CD4-positive, alpha-beta T cell (primary cell): ENCODE measurements at regions not wholly inside any gene's neighbourhood (a gene's known extent, or its start where the extent isn't known, plus 50 kb on each side); places are given as distances from the start of the nearest gene placed in this dataset.

ENCODE experiments used
- ATAC-seq: fragments of 200-7000 bp; cut with Tn5 transposase; one replicate; pipeline ENCODE4 v1.10.0; 2022; ENCODE audit warnings: mild to moderate bottlenecking; ENCODE audit not compliant: poor library complexity
- CTCF ChIA-PET: fragments of 350-600 bp; sonication (Branson Sonifier 250); formaldehyde crosslinking; loops from one replicate; lab custom pipeline; 2021; ENCODE audit warnings: antibody characterized with exemption, inconsistent platforms; lab: Charles Lee
- POLR2A ChIA-PET: fragments of 350-600 bp; sonication (Branson Sonifier 250); formaldehyde crosslinking; loops from one replicate; lab custom pipeline; 2021; ENCODE audit warnings: antibody characterized with exemption, inconsistent platforms; lab: Charles Lee
- DNase-seq, 14 experiments: peaks; one replicate each; pipeline ENCODE4 v3.0.0-alpha.2; 2013 to 2020; ENCODE audit warnings: mixed read lengths in 2 of 14
- H3K27ac ChIP-seq, 2 donors: one replicate each; pipeline versions ENCODE4 v1.5.1 to v1.7.0; 2013; ENCODE audit warnings: low read length in 2 of 2, low read depth in 1 of 2, mild to moderate bottlenecking in 1 of 2
- H3K27me3 ChIP-seq, 2 experiments: 1 replicate in 1 of 2; 2 replicates in 1 of 2; pipeline versions ENCODE4 v1.6.1 to v1.7.0; 2013; ENCODE audit warnings: low read length in 2 of 2, control low read depth in 1 of 2, mild to moderate bottlenecking in 1 of 2, moderate library complexity in 1 of 2; ENCODE audit not compliant: insufficient read depth in 2 of 2, control insufficient read depth in 1 of 2
- H3K36me3 ChIP-seq: one replicate; pipeline ENCODE4 v1.6.1; 2013; ENCODE audit warnings: low read length, control low read depth; ENCODE audit not compliant: insufficient read depth
- H3K4me1 ChIP-seq: one replicate; pipeline ENCODE4 v1.6.1; 2013; ENCODE audit warnings: low read length, control low read depth; ENCODE audit not compliant: insufficient read depth
- H3K4me3 ChIP-seq: one replicate; pipeline ENCODE4 v1.5.1; 2013; ENCODE audit warnings: mild to moderate bottlenecking, low read length, moderate library complexity
- H3K9me3 ChIP-seq, 2 experiments: 1 replicate in 1 of 2; 2 replicates in 1 of 2; pipeline versions ENCODE4 v1.6.1 to v1.7.0; 2013; ENCODE audit warnings: low read length in 2 of 2, mild to moderate bottlenecking in 2 of 2, control low read depth in 1 of 2, moderate library complexity in 1 of 2; ENCODE audit not compliant: control insufficient read depth in 1 of 2, insufficient read depth in 1 of 2
- H3K27ac Mint-ChIP-seq: one replicate; pipeline ENCODE4 v1.8.0; 2020; ENCODE audit warnings: mixed read lengths
- H3K27me3 Mint-ChIP-seq: one replicate; pipeline ENCODE4 v1.8.0; 2021; ENCODE audit warnings: mixed read lengths
- H3K36me3 Mint-ChIP-seq: one replicate; pipeline ENCODE4 v1.8.0; 2021; ENCODE audit warnings: low read depth, mixed read lengths
- H3K4me1 Mint-ChIP-seq: one replicate; pipeline ENCODE4 v1.8.0; 2021; ENCODE audit warnings: low read depth, mixed read lengths
- H3K4me3 Mint-ChIP-seq: one replicate; pipeline ENCODE4 v1.8.0; 2020; ENCODE audit warnings: mild to moderate bottlenecking, mixed read lengths
- H3K9me3 Mint-ChIP-seq: one replicate; pipeline ENCODE4 v1.8.0; 2020; ENCODE audit warnings: mixed read lengths
- intact Hi-C, 2 experiments: fragments of 100-400 bp; cut with DNase I in 1 of 2; cut with micrococcal nuclease in 1 of 2; formaldehyde crosslinking; loops; one replicate each; pipeline versions ENCODE4 v1.15.1 to v1.9.0; 2023 to 2025; cut with DNase I, micrococcal nuclease
- TF ChIP-seq, protein P1 (sequence below): fragments of 200-600 bp; IDR thresholded peaks from one replicate; pipeline ENCODE4 v1.8.0; 2022; ENCODE audit warnings: antibody characterized with exemption, mild to moderate bottlenecking

GRCh38 chr2:64289737-64290136 is 145.5 kb upstream of the PELI1 start:
- H3K4me3 ChIP-seq, result no peak overlapping the region
- CTCF ChIA-PET, result no interaction called here
- H3K27ac Mint-ChIP-seq, result no peak overlapping the region

GRCh38 chr2:64291181-64291580 is 147.0 kb upstream of the PELI1 start:
- Mint-ChIP-seq H3K27me3 (no peaks in the 10 kb centered on the region), H3K4me1 (no peaks in the 10 kb centered on the region), H3K9me3 (no peaks in the 10 kb centered on the region), H3K4me3 (no peak overlapping the region), H3K27ac (no peak overlapping the region), H3K36me3 (no peaks in the 10 kb centered on the region)
- no peaks in the 10 kb centered on the region for H3K27me3 ChIP-seq
- H3K4me3 ChIP-seq, result no peak overlapping the region
- no peaks in the 10 kb centered on the region for H3K4me1 ChIP-seq
- ATAC-seq (no peak), DNase-seq (no peak)
- no peak overlapping the region for H3K27ac ChIP-seq
- intact Hi-C loops, result no loop called here
- POLR2A ChIA-PET, result no interaction called here
- H3K9me3 ChIP-seq, result no peaks in the 10 kb centered on the region
- no peaks in the 10 kb centered on the region for H3K36me3 ChIP-seq
- CTCF ChIA-PET, result no interaction called here
- TF ChIP-seq, protein P1, sequence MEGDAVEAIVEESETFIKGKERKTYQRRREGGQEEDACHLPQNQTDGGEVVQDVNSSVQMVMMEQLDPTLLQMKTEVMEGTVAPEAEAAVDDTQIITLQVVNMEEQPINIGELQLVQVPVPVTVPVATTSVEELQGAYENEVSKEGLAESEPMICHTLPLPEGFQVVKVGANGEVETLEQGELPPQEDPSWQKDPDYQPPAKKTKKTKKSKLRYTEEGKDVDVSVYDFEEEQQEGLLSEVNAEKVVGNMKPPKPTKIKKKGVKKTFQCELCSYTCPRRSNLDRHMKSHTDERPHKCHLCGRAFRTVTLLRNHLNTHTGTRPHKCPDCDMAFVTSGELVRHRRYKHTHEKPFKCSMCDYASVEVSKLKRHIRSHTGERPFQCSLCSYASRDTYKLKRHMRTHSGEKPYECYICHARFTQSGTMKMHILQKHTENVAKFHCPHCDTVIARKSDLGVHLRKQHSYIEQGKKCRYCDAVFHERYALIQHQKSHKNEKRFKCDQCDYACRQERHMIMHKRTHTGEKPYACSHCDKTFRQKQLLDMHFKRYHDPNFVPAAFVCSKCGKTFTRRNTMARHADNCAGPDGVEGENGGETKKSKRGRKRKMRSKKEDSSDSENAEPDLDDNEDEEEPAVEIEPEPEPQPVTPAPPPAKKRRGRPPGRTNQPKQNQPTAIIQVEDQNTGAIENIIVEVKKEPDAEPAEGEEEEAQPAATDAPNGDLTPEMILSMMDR, result no peak

More at GRCh38 chr2:64289737-64290136, 145.5 kb upstream of the PELI1 start:
- H3K27me3 Mint-ChIP-seq, result no peaks in the 10 kb centered on the region
- no peaks in the 10 kb centered on the region for H3K9me3 Mint-ChIP-seq
- H3K4me3 Mint-ChIP-seq, result no peak overlapping the region
- no peak overlapping the region for H3K27ac ChIP-seq
- DNase-seq, result no peak
- H3K27me3 ChIP-seq, result no peaks in the 10 kb centered on the region
- H3K4me1 ChIP-seq, result no peaks in the 10 kb centered on the region
- no peak for ATAC-seq
- no peaks in the 10 kb centered on the region for H3K36me3 ChIP-seq
- POLR2A ChIA-PET, result no interaction called here
- TF ChIP-seq, protein P1, result no peak
- H3K36me3 Mint-ChIP-seq, result no peaks in the 10 kb centered on the region
- H3K4me1 Mint-ChIP-seq, result no peaks in the 10 kb centered on the region
- H3K9me3 ChIP-seq, result no peaks in the 10 kb centered on the region
- intact Hi-C loops, result no loop called here

- DNase-seq (no peak), ATAC-seq (no peak)
- H3K27ac ChIP-seq, result no peak overlapping the region
- ChIA-PET POLR2A (interaction anchor here (1.9 kb wide), 1 partner anchor 152 kb away, joined by 4 read pairs; no protein-coding TSS in a partner anchor), CTCF (no interaction called here)
- H3K9me3 Mint-ChIP-seq, result no peaks in the 10 kb centered on the region
- no peak overlapping the region for H3K27ac Mint-ChIP-seq
- no peaks in the 10 kb centered on the region for H3K4me1 ChIP-seq
- no peaks in the 10 kb centered on the region for H3K36me3 Mint-ChIP-seq
- intact Hi-C loops, result no loop called here
- H3K4me3 ChIP-seq, result no peak overlapping the region
- no peaks in the 10 kb centered on the region for H3K27me3 ChIP-seq
- TF ChIP-seq, protein P1, result no peak
- H3K9me3 ChIP-seq, result no peaks in the 10 kb centered on the region
- H3K36me3 ChIP-seq, result no peaks in the 10 kb centered on the region
- no peaks in the 10 kb centered on the region for H3K27me3 Mint-ChIP-seq
- H3K4me3 Mint-ChIP-seq, result no peak overlapping the region
- H3K4me1 Mint-ChIP-seq, result no peaks in the 10 kb centered on the region
These were observed 151.3 kb upstream of the PELI1 start for GRCh38 chr2:64295326-64296139.
